Posterior cingulate gyrus (tissue), 11 donors: ENCODE measurements at regions not wholly inside any gene's neighbourhood (a gene's known extent, or its start where the extent isn't known, plus 50 kb on each side); places are given as distances from the start of the nearest gene placed in this dataset.

Source experiments
- DNase-seq, 10 donors: peaks; one replicate each; pipeline versions ENCODE4 v3.0.0 to v3.0.0-alpha.2; 2020 to 2021; ENCODE audit warnings: mixed read lengths in 3 of 10
- intact Hi-C: fragments of 100-400 bp; cut with DNase I; formaldehyde crosslinking; loops from one replicate; pipeline ENCODE4 v1.15.1; 2023

GRCh38 chr7:115116773-115117715, 195.2 kb downstream of the MDFIC start:
- intact Hi-C loops: no loop called here

DNA sequence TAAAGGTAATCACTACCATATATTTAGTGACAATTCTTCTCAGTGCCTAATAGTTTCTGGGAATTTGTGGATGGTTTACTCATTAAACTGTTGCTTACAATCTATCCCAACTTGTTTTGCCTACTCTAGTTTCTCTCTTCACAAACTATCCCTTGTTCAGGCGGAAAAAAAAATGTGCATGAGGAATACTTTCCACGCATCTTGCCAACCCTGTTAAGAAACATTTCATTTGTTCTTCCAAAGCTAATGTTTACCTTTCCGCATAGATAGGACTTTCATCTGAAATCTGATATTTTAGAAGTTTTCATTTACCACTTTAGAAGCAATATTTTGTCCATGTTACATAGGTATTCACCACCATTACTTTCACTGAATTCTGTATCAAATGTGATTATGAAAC, 191.9 kb downstream of the MDFIC start:
- intact Hi-C loops: no loop called here
- no peak for DNase-seq

More at GRCh38 chr7:115116773-115117715, 195.2 kb downstream of the MDFIC start:
- DNase-seq: no peak

DNA sequence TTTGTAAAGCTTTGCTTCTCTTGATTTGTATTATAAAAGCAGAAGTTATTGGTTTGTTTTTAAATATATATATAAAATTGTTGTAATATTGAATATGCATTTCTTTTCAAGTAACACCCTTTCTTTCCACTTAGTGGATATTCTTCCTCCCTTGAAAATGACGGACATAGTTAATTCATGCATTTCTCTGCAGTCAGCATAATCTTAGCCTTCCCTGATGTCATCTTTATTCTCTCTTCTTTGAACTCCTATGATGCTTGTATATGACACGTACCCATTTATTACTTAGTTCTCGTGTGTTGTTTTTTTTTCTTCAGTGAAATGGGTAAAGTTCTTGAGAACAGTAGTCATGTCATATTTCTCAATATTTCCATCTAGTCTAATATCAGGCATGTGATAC, 191.2 kb downstream of the MDFIC start:
- no peak for DNase-seq
- intact Hi-C loops: no loop called here

DNA sequence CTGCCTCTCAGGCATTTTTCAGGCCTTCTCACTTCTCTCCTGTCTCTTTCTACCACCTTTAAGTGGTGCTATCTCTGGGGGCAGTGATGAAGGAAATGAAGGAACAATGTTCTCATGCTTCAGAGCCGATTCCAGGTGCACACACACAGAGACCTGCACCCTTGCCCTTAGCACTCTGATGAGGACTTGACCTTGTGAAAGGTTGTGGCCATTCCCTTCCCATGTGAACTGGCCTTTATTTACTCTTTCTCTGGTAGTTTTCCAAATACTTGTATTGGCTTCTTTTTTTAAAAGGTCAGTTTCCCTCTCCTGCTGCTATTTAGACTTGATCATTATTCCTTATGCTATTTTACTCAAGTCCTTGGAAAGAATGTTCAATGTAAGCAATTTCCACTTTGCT, 188.6 kb downstream of the MDFIC start:
- no peak for DNase-seq
- intact Hi-C loops: no loop called here

- no peak for DNase-seq
- intact Hi-C loops: no loop called here
These were observed 184.4 kb downstream of the MDFIC start for GRCh38 chr7:115106316-115106715.

DNA sequence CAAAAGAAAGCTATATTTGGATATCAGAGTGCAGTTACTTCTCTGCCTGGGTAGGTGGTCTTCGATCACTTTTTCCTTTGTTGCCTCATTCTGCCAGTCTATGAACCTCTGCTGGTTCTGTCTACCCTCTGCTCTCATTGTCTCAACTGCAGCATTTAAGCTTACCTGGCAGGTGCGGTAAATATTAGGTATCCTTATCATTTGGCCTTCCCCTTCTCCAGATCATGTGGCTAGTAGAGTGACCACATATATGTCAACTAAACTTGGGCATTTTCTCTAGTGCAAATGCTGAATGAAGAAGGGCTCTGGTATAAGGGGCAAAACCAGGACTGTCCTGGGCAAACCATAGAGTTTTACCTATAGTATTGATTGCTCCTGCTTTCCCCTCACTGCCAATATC, 180.8 kb downstream of the MDFIC start:
- no peak for DNase-seq
- intact Hi-C loops: no loop called here

DNA sequence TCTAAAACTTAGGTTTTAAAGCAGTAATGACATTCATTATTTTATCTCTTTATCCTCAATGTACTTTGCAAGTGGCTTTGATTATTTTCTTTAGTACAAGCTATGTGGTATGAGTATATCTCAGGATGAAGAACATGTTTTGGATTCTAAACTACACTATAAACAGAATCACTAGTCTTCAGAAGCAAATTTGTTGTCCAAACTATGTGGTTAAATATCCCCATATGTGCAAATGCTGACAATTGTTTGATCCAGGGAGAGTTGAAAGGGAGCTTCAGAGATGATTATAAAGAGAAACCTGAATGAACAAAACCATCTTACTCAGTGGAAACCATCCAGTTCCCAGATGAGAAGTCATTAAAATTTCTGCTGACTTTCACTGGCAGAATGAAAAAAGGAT, 179.3 kb downstream of the MDFIC start:
- intact Hi-C loops: no loop called here
- no peak for DNase-seq

- no peak for DNase-seq
- intact Hi-C loops: no loop called here
These were observed 178.0 kb downstream of the MDFIC start for GRCh38 chr7:115099906-115100305.

DNA sequence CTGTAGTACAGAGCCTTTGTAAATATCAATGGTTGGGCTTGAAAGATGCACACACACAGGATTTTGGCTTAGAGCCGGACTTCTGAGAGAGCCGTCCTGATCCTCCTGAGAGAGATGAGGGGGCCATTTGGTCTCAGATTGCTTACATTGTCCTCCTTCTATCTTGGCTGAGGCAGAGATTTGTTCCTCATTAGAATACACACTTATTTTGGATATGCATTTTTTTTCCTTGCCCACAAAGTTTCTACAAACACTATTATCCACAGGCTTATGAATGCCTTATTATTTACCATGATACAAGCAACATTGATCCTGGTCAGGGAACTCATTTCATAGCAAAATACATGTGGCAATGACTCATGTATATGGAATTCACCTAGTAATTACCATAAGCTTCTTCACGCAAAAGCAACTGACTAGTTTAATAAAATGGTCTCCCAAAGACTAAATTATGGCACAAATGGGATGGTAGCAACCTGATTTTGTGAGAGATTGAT, 175.3 kb downstream of the MDFIC start:
- intact Hi-C loops: no loop called here
- no peak for DNase-seq

DNA sequence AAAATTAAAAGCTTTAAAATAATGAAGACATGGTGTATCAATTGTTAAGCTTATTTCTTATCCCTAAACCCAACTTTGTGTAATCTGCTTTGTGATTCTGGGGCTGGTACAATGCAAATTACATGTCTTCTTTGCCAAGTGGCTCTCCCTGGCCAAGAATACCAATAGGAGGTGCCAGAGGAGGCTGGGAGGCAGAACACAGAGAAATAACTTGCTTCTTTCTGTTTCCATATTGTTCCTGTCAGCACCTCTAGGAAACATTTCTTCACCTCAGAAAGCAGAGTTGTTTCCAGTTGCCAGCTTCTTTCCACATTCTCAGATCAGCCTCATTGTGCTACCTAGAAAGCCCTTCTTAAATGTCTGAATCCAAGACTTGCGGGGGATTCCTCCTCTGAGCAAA, 174.4 kb downstream of the MDFIC start:
- intact Hi-C loops: no loop called here
- peak in 2 of 10 donors; percentile 16 to 43 for DNase-seq

GRCh38 chr7:115094163-115094562, 172.3 kb downstream of the MDFIC start:
- intact Hi-C loops: no loop called here
- DNase-seq: no peak

DNA sequence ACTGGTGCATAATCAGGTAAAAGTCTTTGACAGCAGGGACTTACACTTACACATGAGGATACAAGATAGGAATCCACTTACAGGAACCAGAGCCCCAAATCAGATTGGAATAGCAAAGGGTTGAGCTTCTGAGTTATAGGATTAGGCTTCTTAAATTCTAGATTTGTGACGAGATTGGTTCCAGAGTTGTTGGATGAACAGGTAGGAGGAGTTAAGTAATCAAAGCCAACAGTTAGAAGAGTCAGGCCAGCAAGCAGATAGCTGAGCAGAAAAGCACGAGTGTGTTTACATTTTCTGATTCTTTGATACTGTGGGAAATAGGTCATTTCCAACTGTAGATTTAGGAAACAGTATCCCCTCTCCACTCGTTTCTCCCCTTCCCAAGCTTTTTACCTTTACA, 167.0 kb downstream of the MDFIC start:
- intact Hi-C loops: no loop called here
- no peak for DNase-seq

GRCh38 chr7:115087437-115087836, 165.5 kb downstream of the MDFIC start:
- no peak for DNase-seq
- intact Hi-C loops: no loop called here

GRCh38 chr7:115086146-115086841, 164.4 kb downstream of the MDFIC start:
- DNase-seq: no peak
- intact Hi-C loops: no loop called here

DNA sequence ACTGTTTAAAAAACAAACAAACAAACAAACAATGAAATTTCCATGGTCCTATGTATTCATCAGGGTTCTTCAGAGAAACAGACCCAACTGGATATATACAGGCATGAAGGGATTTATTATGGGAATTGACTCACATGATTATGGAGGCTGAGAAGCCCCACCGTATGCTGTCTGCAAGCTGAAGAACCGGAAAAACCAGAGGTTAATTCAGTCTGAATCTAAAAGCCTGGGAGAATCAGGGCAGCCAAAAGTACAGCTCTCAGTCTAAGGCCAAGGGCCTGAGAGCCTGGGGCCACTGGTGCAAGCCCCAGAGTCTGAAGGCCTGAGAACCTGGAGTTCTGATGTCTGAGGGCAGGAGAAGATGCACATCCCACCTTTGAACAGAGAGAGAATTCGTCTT, 163.5 kb downstream of the MDFIC start:
- intact Hi-C loops: no loop called here
- DNase-seq: no peak

DNA sequence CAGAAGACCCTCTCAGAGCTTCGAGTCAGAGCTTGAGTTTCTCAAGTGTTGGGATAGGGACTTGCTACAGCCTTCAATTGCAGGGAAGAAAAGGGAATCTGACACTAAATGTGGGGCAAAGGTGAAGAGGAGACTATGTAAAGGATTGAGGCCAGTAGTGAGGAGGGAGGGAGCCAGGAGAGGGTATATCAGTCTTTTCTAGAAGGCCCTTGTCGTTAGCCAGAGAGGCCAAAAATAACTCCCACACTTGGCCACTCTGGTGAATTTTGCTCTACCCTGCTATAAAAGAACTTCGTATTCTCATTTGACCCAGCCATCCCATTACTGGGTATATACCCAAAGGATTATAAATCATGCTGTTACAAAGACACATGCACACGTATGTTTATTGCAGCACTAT, 162.0 kb downstream of the MDFIC start:
- intact Hi-C loops: no loop called here
- no peak for DNase-seq

DNA sequence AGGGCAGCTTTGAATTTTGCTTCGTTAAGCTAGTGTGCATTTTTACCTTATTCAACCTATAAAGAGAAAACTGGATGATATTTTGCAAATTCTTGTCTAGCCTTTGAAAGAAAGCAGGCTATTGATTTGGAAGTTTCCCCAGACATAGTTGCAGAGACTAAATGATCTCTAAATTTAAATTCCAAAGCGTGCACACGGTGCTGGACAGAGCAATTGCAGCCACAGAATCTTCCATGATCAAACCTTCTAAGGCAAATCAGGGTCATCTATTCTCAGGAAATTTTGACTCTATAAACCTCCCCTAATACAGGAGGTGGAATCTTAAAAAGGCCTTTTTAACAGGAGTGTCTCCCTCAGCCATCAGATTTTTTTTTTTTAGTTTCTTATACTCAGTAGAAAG, 159.9 kb downstream of the MDFIC start:
- intact Hi-C loops: no loop called here
- DNase-seq: no peak

GRCh38 chr7:115078851-115079250, 157.0 kb downstream of the MDFIC start:
- DNase-seq: no peak
- intact Hi-C loops: no loop called here

DNA sequence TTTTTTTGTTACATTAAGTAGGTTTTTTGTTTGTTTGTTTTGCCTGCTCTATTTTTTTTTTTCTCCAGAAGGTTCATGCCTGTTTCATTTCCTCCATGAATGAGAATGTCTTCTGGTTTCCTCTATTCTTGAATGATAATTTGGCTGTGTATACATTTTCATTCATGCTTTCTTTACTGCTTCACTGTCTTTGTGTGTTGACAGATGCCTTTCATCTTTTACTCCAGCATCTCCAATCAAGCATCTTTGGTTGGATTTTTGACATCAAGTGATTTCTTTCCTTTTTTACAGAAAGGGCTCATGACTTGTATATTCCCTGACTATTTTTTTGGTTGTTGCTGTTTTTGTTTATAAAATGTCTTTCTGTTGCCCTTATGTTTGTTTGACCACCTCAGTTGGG, 156.5 kb downstream of the MDFIC start:
- DNase-seq: no peak
- intact Hi-C loops: no loop called here

DNA sequence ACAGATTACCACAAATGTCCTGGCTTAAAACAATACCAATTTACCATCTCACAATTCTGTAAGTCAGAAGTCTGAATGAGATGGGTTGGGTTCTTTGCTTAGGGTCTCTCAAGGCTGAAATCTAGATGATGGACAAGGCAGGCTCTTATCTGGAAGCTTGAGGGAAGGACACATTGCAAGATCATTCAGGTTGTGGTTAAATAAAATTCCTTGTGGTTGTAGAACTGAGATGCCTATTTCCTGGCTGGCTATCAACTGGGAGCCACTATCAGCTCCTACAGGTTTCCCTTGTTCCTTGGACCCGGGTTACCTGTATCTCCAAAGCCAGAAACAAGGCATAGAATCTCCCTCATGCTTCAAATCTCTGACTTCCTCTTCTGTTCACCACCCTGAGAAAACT, 148.4 kb downstream of the MDFIC start:
- no peak for DNase-seq
- intact Hi-C loops: no loop called here
